SK-N-MC (cell line): ENCODE measurements at regions not wholly inside any gene's neighbourhood (a gene's known extent, or its start where the extent isn't known, plus 50 kb on each side); places are given as distances from the start of the nearest gene placed in this dataset.
A peak's percentile ranks its signal among the peaks of the same experiment; 100 is the strongest.
"Not testable (repeated sequence)": the region's sequence is repeated elsewhere in the genome, so short reads cannot be mapped to it uniquely, and the experiment has no call there.

Experiments
- DNase-seq: peaks from one replicate; pipeline ENCODE4 v3.0.0-alpha.2; 2011; ENCODE audit warnings: low read depth, low spot score
- H3K27ac ChIP-seq: fragments of 200-600 bp; sonication (generic); 2 replicates; pipeline ENCODE4 v1.5.1; 2016; ENCODE audit warnings: mixed run types
- H3K36me3 ChIP-seq: fragments of 200-600 bp; sonication (generic); 2 replicates; pipeline ENCODE4 v1.6.1; 2017; ENCODE audit warnings: antibody characterized with exemption, low read length, mixed read lengths; ENCODE audit not compliant: insufficient read depth
- H3K4me3 ChIP-seq: fragments of 200-600 bp; sonication (generic); 2 replicates; pipeline ENCODE4 v1.5.1; 2016
- H3K9ac ChIP-seq: fragments of 200-600 bp; sonication (generic); 2 replicates; pipeline ENCODE4 v1.8.0; 2017; ENCODE audit warnings: mixed run types, mixed read lengths; ENCODE audit not compliant: insufficient read length
- H3K9me3 ChIP-seq: fragments of 200-600 bp; sonication (generic); 2 replicates; pipeline ENCODE4 v1.6.1; 2017; ENCODE audit warnings: low read depth, mild to moderate bottlenecking, antibody characterized with exemption, low read length, moderate library complexity, mixed read lengths
- EZH2 ChIP-seq: fragments of 200-600 bp; sonication (generic); IDR thresholded peaks from one replicate; pipeline ENCODE4 v1.6.1; 2017; ENCODE audit warnings: antibody characterized with exemption
- FOXP2 ChIP-seq: optimal IDR thresholded peaks from 2 replicates; pipeline ENCODE3; 2011; ENCODE audit warnings: mild to moderate bottlenecking, moderate library complexity; ENCODE audit not compliant: insufficient read depth; ENCODE audit errors: extremely low read length, control extremely low read depth
- POLR2AphosphoS5 ChIP-seq: IDR thresholded peaks from 2 replicates; pipeline ENCODE4 v1.6.1; 2012; ENCODE audit warnings: mild to moderate bottlenecking, low read depth, low read length, borderline replicate concordance

DNA sequence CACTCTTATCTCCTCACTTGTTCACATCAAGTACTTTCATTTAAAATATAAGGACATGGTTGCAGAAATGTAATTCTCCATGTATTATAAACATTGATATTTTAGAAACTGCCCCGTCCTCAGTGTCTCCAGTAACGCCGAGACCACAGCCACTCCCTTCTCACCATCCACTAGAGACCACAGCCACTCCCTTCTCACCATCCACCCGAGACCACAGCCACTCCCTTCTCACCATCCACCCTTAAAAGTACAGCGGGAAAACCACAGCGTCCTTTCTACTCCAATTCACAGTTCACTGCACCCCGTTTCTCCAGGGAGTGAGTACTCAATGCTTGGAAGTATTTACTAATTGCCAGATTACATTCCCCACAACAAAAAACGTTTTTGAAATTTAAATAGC, 1452.2 kb upstream of the ACVR2A start:
- TF ChIP-seq FOXP2 (no peak), POLR2AphosphoS5 (no peak), EZH2 (no peak)
- H3K9me3 ChIP-seq: no peaks in the 10 kb centered on the region
- no peak overlapping the region for H3K27ac ChIP-seq
- no peak for DNase-seq
- H3K4me3 ChIP-seq: no peak overlapping the region
- H3K36me3 ChIP-seq: no peaks in the 10 kb centered on the region
- H3K9ac ChIP-seq: no peak overlapping the region

DNA sequence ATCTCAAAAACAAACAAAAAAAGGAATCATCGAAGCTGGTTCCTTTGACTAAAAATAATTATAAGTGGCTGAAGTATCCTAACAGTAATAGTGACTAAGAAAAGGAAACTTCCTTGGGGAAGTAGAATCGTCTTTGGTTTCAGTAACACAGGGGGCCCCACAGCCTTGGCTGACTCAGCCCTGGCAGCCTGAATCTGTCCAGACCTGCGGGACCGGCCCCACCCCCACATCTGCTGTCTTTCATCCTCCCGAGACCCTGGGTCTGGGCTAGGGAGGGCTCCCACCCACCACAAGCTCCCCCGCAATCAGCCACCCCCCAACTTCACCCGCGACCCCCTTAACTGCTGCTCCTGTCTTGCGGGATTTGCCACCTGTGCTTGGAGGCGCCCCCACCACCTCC, 1452.6 kb upstream of the ACVR2A start:
- H3K9ac ChIP-seq: no peak overlapping the region
- no peak for DNase-seq
- no peak for TF ChIP-seq EZH2
- TF ChIP-seq POLR2AphosphoS5: no peak
- TF ChIP-seq FOXP2: no peak
- H3K4me3 ChIP-seq: no peak overlapping the region
- H3K27ac ChIP-seq: no peak overlapping the region
- H3K36me3 ChIP-seq: no peaks in the 10 kb centered on the region
- H3K9me3 ChIP-seq: no peaks in the 10 kb centered on the region

DNA sequence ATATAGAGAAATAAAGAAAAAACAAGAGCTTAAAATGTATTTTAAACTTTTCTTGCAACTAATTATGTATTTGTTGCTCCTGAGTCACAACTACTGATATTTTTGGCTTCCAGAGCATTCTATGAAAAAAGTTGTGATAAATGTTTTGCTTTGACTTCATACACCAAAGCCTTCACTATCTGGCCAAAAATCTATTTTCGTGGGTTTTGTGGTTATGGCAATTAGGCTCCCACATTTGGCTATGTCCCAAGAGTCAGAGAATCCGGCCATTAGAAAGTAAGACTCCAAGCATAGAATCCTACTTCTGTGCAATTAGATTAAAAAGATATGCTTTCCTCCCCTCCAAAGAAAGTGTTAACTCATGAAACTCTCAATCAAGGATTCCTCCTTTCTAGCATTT, 1456.1 kb upstream of the ACVR2A start:
- Histone ChIP-seq H3K9me3 (no peaks in the 10 kb centered on the region), H3K9ac (no peak overlapping the region), H3K27ac (no peak overlapping the region), H3K4me3 (no peak overlapping the region), H3K36me3 (no peaks in the 10 kb centered on the region)
- DNase-seq: peak; percentile 57
- no peak for TF ChIP-seq EZH2
- TF ChIP-seq FOXP2: no peak
- no peak for TF ChIP-seq POLR2AphosphoS5

DNA sequence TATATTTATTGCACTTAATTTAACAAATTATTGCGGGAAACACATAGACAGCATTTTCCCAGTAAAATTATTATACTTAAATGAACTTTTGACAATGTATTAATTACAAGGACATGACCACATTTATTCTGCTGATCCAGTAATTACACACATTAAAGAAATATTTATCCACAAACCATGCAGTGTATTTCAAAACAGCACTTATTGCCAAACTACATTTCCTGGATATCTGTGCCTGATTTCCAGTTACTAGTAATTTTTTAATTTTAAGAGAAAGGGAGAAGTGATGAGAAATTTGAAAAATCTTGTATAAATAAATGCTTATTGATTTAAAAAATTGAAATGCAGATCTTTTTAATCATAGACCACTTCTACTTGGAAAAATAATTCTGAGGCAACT, 1458.7 kb upstream of the ACVR2A start:
- Histone ChIP-seq H3K9ac (no peak overlapping the region), H3K27ac (no peak overlapping the region), H3K4me3 (no peak overlapping the region), H3K9me3 (no peaks in the 10 kb centered on the region), H3K36me3 (no peaks in the 10 kb centered on the region)
- DNase-seq: no peak
- TF ChIP-seq EZH2: no peak
- TF ChIP-seq POLR2AphosphoS5: no peak
- no peak for TF ChIP-seq FOXP2

DNA sequence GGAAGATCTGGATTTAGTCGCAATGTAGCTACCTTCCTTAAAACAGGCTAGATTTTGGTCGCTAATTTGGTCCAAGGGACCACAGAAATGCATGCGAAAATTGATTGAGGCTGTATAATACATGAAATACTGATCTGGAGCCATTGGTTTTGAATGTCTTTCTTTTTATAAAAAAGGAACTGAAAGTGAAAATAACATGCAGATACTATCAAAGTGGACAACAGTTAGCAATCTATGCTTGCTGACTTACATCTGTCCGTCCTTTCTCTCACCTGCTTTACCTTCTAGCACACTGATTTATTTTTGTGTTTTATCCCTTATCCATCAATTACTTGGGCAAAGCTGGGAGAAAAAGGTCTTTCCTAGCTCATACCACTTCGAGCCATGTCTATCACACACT, 1459.8 kb upstream of the ACVR2A start:
- Histone ChIP-seq H3K9ac (no peak overlapping the region), H3K4me3 (no peak overlapping the region), H3K9me3 (no peaks in the 10 kb centered on the region), H3K27ac (no peak overlapping the region), H3K36me3 (no peaks in the 10 kb centered on the region)
- TF ChIP-seq EZH2: no peak
- no peak for TF ChIP-seq POLR2AphosphoS5
- TF ChIP-seq FOXP2: no peak
- DNase-seq: no peak

DNA sequence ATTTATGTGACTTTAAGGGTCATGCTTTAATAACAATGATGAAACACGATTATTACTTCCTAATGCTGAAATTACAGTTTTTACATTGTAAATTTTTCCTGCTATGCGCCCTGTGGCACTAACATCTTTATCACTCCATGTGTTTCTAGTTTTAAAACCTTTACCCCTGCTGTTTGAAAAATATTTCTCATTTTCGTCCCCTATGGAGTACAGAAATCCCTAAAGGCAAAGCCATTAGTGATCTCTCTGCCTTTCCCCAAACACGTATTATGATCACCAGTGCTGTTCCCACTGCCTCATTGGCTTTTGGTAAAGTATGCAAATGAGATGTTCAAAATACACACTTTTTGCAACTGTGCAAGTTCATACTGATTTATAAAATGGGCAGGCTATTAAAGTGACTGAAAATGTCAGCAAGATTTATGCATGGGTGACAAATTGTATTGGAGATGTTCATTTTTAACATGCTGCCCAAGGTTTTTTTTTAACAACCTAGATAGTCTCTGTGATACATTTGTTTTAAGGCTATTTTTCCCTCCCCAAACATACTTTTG, 1468.2 kb upstream of the ACVR2A start:
- Histone ChIP-seq H3K9ac (no peak overlapping the region), H3K9me3 (0 out of 2 replicates have a peak, but pooled peaks cover 3% of the 10 kb centered on the region), H3K4me3 (peak overlapping the region; percentile 55), H3K27ac (peak overlapping the region; percentile 45), H3K36me3 (no peaks in the 10 kb centered on the region)
- TF ChIP-seq POLR2AphosphoS5 (peak; percentile 58; the same call in 1 of the 2 replicates), EZH2 (no peak), FOXP2 (peak; percentile 68)
- peak; percentile 95 for DNase-seq

DNA sequence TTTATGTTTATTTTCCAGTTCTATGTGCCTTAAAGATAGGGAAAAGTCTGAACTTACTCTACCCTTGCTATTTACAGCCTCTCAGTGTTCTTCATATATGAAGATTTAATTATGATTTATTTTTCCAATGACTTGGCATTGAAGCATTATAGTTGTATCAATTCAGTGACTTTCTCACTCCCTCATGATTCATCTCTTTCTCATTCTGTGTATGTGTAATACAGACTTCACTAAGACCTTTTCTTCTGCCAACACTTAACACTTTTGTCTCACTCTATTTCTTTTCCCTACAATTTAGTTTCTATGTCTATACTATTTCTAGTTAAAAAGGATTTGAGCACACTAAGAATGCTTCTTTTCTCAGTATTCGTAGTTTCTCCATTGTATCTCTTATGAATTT, 1470.3 kb upstream of the ACVR2A start:
- Histone ChIP-seq H3K9ac (no peak overlapping the region), H3K9me3 (0 out of 2 replicates have a peak, but pooled peaks cover 3% of the 10 kb centered on the region), H3K27ac (no peak overlapping the region), H3K4me3 (no peak overlapping the region), H3K36me3 (no peaks in the 10 kb centered on the region)
- no peak for DNase-seq
- TF ChIP-seq EZH2 (no peak), FOXP2 (no peak), POLR2AphosphoS5 (no peak)

DNA sequence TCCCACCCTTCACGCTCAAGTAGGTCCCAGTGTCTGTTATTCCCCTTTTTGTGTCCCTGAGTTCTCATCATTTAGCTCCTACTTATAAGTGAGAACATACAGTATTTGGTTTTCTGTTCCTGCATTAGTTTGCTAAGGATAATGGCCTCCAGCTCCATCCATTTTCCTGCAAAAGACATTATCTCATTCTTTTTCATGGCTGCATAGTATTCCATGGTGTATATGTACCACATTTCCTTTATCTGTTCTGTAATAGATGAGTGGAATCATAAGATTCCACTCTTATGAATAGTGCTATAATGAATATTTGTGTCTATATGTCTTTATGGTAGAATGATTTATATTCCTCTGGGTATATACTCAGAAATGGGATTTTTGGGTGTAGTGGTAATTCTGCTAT, 1473.5 kb upstream of the ACVR2A start:
- not testable (repeated sequence) for H3K4me3 ChIP-seq, DNase-seq, H3K9me3 ChIP-seq, H3K27ac ChIP-seq, H3K36me3 ChIP-seq, H3K9ac ChIP-seq

DNA sequence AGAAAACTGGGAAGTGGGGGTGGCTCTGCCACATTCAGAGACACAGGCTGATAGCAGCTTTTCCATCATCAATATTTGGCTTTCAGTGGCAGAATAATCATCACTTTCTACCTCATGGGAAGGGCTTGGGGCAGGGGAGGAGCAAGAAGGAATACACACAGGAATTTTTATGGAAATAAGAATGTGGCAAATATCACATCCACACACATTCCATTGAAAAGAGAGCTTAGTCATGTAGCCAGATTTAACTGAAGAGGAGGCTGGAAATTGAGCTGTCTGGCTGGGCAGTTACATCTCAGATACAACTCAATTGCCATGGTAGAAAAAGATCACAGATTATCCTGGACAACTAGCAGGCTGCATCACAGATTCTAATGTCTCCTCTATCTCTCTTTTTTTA, 1474.0 kb upstream of the ACVR2A start:
- H3K27ac ChIP-seq: no peak overlapping the region
- H3K9me3 ChIP-seq: 0 out of 2 replicates have a peak, but pooled peaks cover 3% of the 10 kb centered on the region
- no peaks in the 10 kb centered on the region for H3K36me3 ChIP-seq
- DNase-seq: no peak
- H3K4me3 ChIP-seq: no peak overlapping the region
- H3K9ac ChIP-seq: no peak overlapping the region
- TF ChIP-seq POLR2AphosphoS5 (no peak), FOXP2 (no peak), EZH2 (no peak)

DNA sequence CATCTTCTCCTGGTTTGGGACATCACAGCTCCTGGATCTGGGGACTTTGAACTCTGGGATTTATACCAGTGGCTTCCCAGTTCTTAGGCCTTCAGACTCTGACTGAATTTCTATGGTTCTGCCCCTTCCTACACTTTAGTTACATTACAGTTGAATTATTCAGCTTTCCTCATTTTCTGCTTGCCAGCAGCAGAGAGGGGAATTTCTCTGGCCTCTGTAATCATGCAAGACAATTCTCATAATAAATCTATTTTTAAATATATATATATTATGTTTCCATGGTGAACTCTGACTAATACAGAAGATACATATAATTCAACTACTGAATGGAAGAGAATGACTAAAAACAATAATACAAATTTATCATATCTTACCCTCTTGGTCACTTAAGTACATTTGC, 1478.6 kb upstream of the ACVR2A start:
- DNase-seq: no peak
- Histone ChIP-seq H3K9me3 (no peaks in the 10 kb centered on the region), H3K9ac (no peak overlapping the region), H3K27ac (no peak overlapping the region), H3K4me3 (no peak overlapping the region), H3K36me3 (no peaks in the 10 kb centered on the region)
- no peak for TF ChIP-seq EZH2
- no peak for TF ChIP-seq FOXP2
- TF ChIP-seq POLR2AphosphoS5: no peak
